Panc1 (cell line): ENCODE measurements at regions not wholly inside any gene's neighbourhood (a gene's known extent, or its start where the extent isn't known, plus 50 kb on each side); places are given as distances from the start of the nearest gene placed in this dataset.
"Not testable (repeated sequence)": the region's sequence is repeated elsewhere in the genome, so short reads cannot be mapped to it uniquely, and the experiment has no call there.

Experiments
- ATAC-seq: fragments of 200-7000 bp; cut with Tn5 transposase; 2 replicates; pipeline ENCODE4 v1.9.1; 2020; ENCODE audit warnings: mild to moderate bottlenecking, moderate library complexity
- BruUV-seq: library from RNA; stranded (reverse); fragments of 400-500 nt; replicated peaks from 2 replicates; lab custom pipeline; 2021; lab: Mats Ljungman, UMichigan
- CTCF ChIA-PET: fragments of 300-600 bp; sonication (Branson Sonifier 250); formaldehyde crosslinking; loops from one replicate; lab custom pipeline; 2022; ENCODE audit warnings: antibody characterized with exemption; lab: Charles Lee
- POLR2A ChIA-PET: fragments of 300-600 bp; sonication (Branson Sonifier 250); formaldehyde crosslinking; loops from one replicate; lab custom pipeline; 2022; ENCODE audit warnings: antibody characterized with exemption; lab: Charles Lee
- DNase-seq: peaks from one replicate; pipeline ENCODE4 v3.0.0-alpha.2; 2010; ENCODE audit warnings: low read depth, low spot score
- H3K27ac ChIP-seq: 2 replicates; pipeline ENCODE4 v1.5.1; 2011; ENCODE audit warnings: mild to moderate bottlenecking, low read length, inconsistent platforms
- H3K27me3 ChIP-seq: fragments of 200-500 bp; sonication (Bioruptor generic); 2 replicates; pipeline ENCODE4 v1.6.0; 2014; ENCODE audit warnings: low read length, inconsistent platforms; ENCODE audit not compliant: control insufficient read depth, insufficient read depth
- H3K36me3 ChIP-seq: fragments of 200-500 bp; sonication (Bioruptor generic); 2 replicates; pipeline ENCODE4 v1.5.1; 2014; ENCODE audit warnings: inconsistent platforms, mild to moderate bottlenecking, low read length, moderate library complexity; ENCODE audit not compliant: control insufficient read depth, insufficient read depth
- H3K4me1 ChIP-seq: 2 replicates; pipeline ENCODE4 v1.5.1; 2011; ENCODE audit warnings: inconsistent platforms, mild to moderate bottlenecking, low read length, moderate library complexity; ENCODE audit not compliant: control insufficient read depth, insufficient read depth
- H3K4me3 ChIP-seq, 2 experiments: 2 replicates each; pipeline ENCODE4 v1.5.1; 2011 to 2012; ENCODE audit warnings: low read depth in 2 of 2, low read length in 2 of 2, mild to moderate bottlenecking in 2 of 2, inconsistent platforms in 1 of 2, moderate library complexity in 1 of 2
- H3K9me3 ChIP-seq: fragments of 200-500 bp; sonication (Bioruptor generic); 2 replicates; pipeline ENCODE4 v1.5.1; 2014; ENCODE audit warnings: low read depth, mild to moderate bottlenecking, inconsistent platforms, low read length, moderate library complexity; ENCODE audit not compliant: control insufficient read depth, insufficient read depth
- POLR2AphosphoS5 ChIP-seq: IDR thresholded peaks from 2 replicates; pipeline ENCODE4 v1.6.1; 2012; ENCODE audit warnings: mild to moderate bottlenecking, low read depth, low read length, moderate library complexity
- SIN3A ChIP-seq: IDR thresholded peaks from 2 replicates; pipeline ENCODE4 v1.6.1; 2012; ENCODE audit warnings: low read depth, mild to moderate bottlenecking, low read length, moderate library complexity, borderline replicate concordance; ENCODE audit not compliant: insufficient read depth
- TCF7L2 ChIP-seq: IDR thresholded peaks from 2 replicates; pipeline ENCODE4 v1.6.1; 2011; ENCODE audit warnings: mild to moderate bottlenecking, low read depth, low read length, inconsistent platforms
- in situ Hi-C: cut with HindIII; loops from 2 replicates; pipeline ENCODE4 v1.10.0; 2016; ENCODE audit warnings: low sequenced_read_pairs, low pct_unique_long_range_greater_than_20kb
- intact Hi-C: fragments of 100-400 bp; cut with micrococcal nuclease; formaldehyde crosslinking; loops from one replicate; pipeline ENCODE4 v1.10.0; 2022; ENCODE audit not compliant: unreplicated experiment
- TF ChIP-seq, protein P1 (sequence below): fragments of 450-650 bp; IDR thresholded peaks from 2 replicates; pipeline ENCODE4 v1.5.1; 2017; ENCODE audit warnings: mild to moderate bottlenecking
- TF ChIP-seq, protein P2 (sequence below), 2 experiments: IDR thresholded peaks; 2 replicates each; pipeline ENCODE4 v1.6.1; 2011 to 2012; ENCODE audit warnings: low read depth in 2 of 2, control low read depth in 1 of 2, low read length in 1 of 2, mild to moderate bottlenecking in 1 of 2, moderate library complexity in 1 of 2; ENCODE audit not compliant: insufficient read depth in 1 of 2

DNA sequence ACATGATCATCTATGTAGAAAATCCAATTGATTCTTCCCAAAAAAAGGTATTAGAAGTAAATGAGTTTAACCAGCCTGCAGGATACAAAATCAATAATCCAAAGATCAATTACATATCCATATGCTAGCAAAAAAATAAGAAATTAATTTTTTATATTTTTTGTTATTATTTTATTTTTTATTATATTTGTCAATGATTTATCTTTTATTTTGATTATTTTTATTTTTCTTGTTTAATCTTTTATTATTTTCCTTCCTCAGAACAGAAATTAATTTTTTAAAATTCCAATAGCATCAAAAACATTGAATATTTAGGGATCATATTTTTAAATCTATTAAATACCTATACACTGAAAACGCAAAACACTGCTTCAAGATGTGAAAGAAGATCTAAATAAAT lies 331.2 kb downstream of the PLPP3 start:
- no TSS peak for BruUV-seq

DNA sequence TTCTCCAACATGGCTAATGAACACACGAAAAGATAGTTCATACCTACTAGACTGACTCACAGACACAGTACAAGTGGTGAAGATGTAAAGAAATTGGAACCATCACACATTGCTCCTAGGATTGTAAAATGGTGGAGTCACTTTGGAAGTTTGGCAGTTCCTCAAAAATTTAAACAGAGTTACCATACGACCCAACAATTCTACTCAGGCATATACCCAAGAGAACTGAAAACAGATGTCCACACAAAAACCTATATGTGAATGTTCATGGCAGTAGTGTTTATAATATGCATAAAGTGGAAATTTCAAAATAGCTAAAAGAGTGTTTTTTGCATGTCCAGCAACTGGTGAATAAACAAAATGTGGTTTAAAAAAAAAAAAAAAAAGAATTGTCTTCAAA lies 332.6 kb downstream of the PLPP3 start:
- H3K4me1 ChIP-seq, H3K27me3 ChIP-seq, H3K36me3 ChIP-seq, in situ Hi-C loops, H3K4me3 ChIP-seq, H3K27ac ChIP-seq, CTCF ChIA-PET, BruUV-seq, DNase-seq, intact Hi-C loops, ATAC-seq, H3K9me3 ChIP-seq: not testable (repeated sequence)
- POLR2A ChIA-PET, result interaction anchor here (0.6 kb wide), 1 partner anchor 34 kb away, joined by 4 read pairs; no protein-coding TSS in a partner anchor

More for the DNA sequence above, 331.2 kb downstream of the PLPP3 start:
- Histone ChIP-seq H3K27ac (no peak overlapping the region), H3K4me3 (no peak overlapping the region), H3K36me3 (no peaks in the 10 kb centered on the region), H3K27me3 (no peaks in the 10 kb centered on the region), H3K4me1 (no peaks in the 10 kb centered on the region), H3K9me3 (no peaks in the 10 kb centered on the region)
- intact Hi-C loops (no loop called here), in situ Hi-C loops (no loop called here)
- DNase-seq (no peak), ATAC-seq (no peak)
- ChIA-PET POLR2A (no interaction called here), CTCF (no interaction called here)
- TF ChIP-seq SIN3A (no peak), TCF7L2 (no peak), POLR2AphosphoS5 (no peak)
- TF ChIP-seq, protein P1, sequence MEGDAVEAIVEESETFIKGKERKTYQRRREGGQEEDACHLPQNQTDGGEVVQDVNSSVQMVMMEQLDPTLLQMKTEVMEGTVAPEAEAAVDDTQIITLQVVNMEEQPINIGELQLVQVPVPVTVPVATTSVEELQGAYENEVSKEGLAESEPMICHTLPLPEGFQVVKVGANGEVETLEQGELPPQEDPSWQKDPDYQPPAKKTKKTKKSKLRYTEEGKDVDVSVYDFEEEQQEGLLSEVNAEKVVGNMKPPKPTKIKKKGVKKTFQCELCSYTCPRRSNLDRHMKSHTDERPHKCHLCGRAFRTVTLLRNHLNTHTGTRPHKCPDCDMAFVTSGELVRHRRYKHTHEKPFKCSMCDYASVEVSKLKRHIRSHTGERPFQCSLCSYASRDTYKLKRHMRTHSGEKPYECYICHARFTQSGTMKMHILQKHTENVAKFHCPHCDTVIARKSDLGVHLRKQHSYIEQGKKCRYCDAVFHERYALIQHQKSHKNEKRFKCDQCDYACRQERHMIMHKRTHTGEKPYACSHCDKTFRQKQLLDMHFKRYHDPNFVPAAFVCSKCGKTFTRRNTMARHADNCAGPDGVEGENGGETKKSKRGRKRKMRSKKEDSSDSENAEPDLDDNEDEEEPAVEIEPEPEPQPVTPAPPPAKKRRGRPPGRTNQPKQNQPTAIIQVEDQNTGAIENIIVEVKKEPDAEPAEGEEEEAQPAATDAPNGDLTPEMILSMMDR, result no peak
- TF ChIP-seq, protein P2, sequence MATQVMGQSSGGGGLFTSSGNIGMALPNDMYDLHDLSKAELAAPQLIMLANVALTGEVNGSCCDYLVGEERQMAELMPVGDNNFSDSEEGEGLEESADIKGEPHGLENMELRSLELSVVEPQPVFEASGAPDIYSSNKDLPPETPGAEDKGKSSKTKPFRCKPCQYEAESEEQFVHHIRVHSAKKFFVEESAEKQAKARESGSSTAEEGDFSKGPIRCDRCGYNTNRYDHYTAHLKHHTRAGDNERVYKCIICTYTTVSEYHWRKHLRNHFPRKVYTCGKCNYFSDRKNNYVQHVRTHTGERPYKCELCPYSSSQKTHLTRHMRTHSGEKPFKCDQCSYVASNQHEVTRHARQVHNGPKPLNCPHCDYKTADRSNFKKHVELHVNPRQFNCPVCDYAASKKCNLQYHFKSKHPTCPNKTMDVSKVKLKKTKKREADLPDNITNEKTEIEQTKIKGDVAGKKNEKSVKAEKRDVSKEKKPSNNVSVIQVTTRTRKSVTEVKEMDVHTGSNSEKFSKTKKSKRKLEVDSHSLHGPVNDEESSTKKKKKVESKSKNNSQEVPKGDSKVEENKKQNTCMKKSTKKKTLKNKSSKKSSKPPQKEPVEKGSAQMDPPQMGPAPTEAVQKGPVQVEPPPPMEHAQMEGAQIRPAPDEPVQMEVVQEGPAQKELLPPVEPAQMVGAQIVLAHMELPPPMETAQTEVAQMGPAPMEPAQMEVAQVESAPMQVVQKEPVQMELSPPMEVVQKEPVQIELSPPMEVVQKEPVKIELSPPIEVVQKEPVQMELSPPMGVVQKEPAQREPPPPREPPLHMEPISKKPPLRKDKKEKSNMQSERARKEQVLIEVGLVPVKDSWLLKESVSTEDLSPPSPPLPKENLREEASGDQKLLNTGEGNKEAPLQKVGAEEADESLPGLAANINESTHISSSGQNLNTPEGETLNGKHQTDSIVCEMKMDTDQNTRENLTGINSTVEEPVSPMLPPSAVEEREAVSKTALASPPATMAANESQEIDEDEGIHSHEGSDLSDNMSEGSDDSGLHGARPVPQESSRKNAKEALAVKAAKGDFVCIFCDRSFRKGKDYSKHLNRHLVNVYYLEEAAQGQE (IDR thresholded peaks at IDR 0.05; ENCODE audit: insufficient read depth in 1 of 2, low read depth in 2 of 2, low read length in 1 of 2), result no peak

DNA sequence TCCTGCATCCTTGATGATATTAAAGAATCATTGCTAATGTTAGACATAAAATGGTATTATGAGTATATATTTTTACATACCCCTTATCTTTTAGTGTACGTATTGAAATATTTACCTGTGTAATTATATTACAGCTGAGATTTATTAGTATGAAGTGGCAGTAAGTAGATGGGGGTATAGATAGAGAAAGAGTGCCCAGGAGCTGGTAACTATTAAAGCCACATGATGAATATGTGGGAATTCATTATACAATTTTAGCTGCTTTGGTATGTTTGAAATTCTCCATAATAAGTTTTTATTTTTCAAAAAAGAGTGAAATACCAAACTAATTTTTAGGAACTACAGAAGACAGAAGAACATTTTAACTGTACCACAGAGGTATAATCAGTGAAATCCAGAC lies 339.0 kb downstream of the PLPP3 start:
- TF ChIP-seq, protein P2 (IDR thresholded peaks at IDR 0.05; ENCODE audit: insufficient read depth in 1 of 2, low read depth in 2 of 2, low read length in 1 of 2), result no peak
- no peak for TF ChIP-seq TCF7L2
- TF ChIP-seq SIN3A, result no peak
- TF ChIP-seq POLR2AphosphoS5, result no peak
- TF ChIP-seq, protein P1, result no peak
- no TSS peak for BruUV-seq
- no peaks in the 10 kb centered on the region for H3K36me3 ChIP-seq
- no peak overlapping the region for H3K27ac ChIP-seq
- in situ Hi-C loops, result no loop called here
- no peaks in the 10 kb centered on the region for H3K4me1 ChIP-seq
- H3K9me3 ChIP-seq, result no peaks in the 10 kb centered on the region
- CTCF ChIA-PET, result no interaction called here
- DNase-seq (no peak), ATAC-seq (no peak)
- no peak overlapping the region for H3K4me3 ChIP-seq
- H3K27me3 ChIP-seq, result no peaks in the 10 kb centered on the region
- intact Hi-C loops, result no loop called here
- POLR2A ChIA-PET, result no interaction called here
